ENCODE measurements at regions not wholly inside any gene's neighbourhood (a gene's known extent, or its start where the extent isn't known, plus 50 kb on each side); places are given as distances from the start of the nearest gene placed in this dataset.

GRCh38 chr22:48205790-48206189, 1443.3 kb downstream of the TBC1D22A start:
- TF ChIP-seq CTCF (IDR thresholded peaks at IDR 0.05) = no peak
- no peak for DNase-seq
- H3K27ac Mint-ChIP-seq = no peak overlapping the region
- peaks cover 17% of the 10 kb centered on the region; the same call in 1 of the 2 replicates for H3K36me3 Mint-ChIP-seq (ENCODE audit: low read depth)
- H3K9me3 Mint-ChIP-seq = peaks cover 61% of the 10 kb centered on the region
- no peaks in the 10 kb centered on the region for H3K27me3 Mint-ChIP-seq (ENCODE audit: insufficient read depth)
- no peak overlapping the region for H3K4me3 Mint-ChIP-seq
- H3K4me1 Mint-ChIP-seq (ENCODE audit: low read depth) = no peaks in the 10 kb centered on the region

DNA sequence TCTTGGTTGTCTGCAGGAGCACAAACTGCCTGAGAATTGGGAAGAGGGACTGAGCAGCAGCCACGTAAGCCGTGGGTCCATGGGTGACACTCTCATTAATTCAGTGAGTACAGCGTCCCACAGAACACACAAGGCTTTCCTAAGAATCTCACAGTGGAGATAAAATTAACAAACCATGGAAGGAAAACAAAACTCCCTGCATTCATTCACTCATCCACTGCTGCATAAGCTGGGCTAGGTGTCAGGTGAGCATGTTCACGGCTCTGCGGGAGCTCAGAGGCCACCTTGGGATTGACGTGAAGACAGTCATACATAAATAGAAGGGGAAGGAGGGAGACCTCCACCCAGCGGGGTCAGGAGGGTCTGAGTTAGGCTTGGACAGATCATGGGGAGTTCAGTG, 1442.7 kb downstream of the TBC1D22A start:
- no peak overlapping the region for H3K27ac Mint-ChIP-seq
- no peak for DNase-seq
- H3K36me3 Mint-ChIP-seq (ENCODE audit: low read depth) = peaks cover 11% of the 10 kb centered on the region; the same call in 1 of the 2 replicates
- no peak overlapping the region for H3K4me3 Mint-ChIP-seq
- no peaks in the 10 kb centered on the region for H3K27me3 Mint-ChIP-seq (ENCODE audit: insufficient read depth)
- peaks cover 55% of the 10 kb centered on the region for H3K9me3 Mint-ChIP-seq
- no peaks in the 10 kb centered on the region for H3K4me1 Mint-ChIP-seq (ENCODE audit: low read depth)
- no peak for TF ChIP-seq CTCF (IDR thresholded peaks at IDR 0.05)

DNA sequence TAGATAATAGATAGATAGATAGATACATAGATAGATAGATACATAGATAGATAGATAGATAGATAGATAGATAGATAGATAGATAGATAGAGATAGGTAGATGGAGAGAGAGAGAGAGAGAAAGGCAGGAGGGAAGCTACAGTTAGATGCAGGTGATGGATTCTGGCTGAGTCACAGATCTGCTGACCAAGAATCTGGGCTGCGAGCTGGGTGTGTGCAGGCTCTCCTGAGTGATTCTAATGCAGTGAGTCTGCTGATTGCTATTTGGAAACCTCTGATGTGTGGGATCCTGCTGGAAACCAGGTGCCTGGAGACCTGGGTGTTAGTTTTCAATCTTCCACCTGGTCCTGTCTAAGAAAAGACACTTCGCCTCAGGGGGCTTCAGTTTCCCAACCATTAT, 1441.8 kb downstream of the TBC1D22A start:
- Mint-ChIP-seq H3K9me3 (peaks cover 47% of the 10 kb centered on the region), H3K27ac (no peak overlapping the region), H3K4me1 (ENCODE audit: low read depth) (no peaks in the 10 kb centered on the region), H3K36me3 (ENCODE audit: low read depth) (peaks cover 11% of the 10 kb centered on the region; the same call in 1 of the 2 replicates), H3K4me3 (no peak overlapping the region), H3K27me3 (ENCODE audit: insufficient read depth) (no peaks in the 10 kb centered on the region)
- TF ChIP-seq CTCF (IDR thresholded peaks at IDR 0.05) = no peak
- no peak for DNase-seq

GRCh38 chr22:48199667-48200066, 1437.2 kb downstream of the TBC1D22A start:
- Mint-ChIP-seq H3K4me1 (ENCODE audit: low read depth) (no peaks in the 10 kb centered on the region), H3K9me3 (peaks cover 53% of the 10 kb centered on the region), H3K27ac (no peak overlapping the region), H3K4me3 (no peak overlapping the region), H3K27me3 (ENCODE audit: insufficient read depth) (no peaks in the 10 kb centered on the region), H3K36me3 (ENCODE audit: low read depth) (peaks cover 5% of the 10 kb centered on the region)
- no peak for TF ChIP-seq CTCF (IDR thresholded peaks at IDR 0.05)
- DNase-seq = no peak

DNA sequence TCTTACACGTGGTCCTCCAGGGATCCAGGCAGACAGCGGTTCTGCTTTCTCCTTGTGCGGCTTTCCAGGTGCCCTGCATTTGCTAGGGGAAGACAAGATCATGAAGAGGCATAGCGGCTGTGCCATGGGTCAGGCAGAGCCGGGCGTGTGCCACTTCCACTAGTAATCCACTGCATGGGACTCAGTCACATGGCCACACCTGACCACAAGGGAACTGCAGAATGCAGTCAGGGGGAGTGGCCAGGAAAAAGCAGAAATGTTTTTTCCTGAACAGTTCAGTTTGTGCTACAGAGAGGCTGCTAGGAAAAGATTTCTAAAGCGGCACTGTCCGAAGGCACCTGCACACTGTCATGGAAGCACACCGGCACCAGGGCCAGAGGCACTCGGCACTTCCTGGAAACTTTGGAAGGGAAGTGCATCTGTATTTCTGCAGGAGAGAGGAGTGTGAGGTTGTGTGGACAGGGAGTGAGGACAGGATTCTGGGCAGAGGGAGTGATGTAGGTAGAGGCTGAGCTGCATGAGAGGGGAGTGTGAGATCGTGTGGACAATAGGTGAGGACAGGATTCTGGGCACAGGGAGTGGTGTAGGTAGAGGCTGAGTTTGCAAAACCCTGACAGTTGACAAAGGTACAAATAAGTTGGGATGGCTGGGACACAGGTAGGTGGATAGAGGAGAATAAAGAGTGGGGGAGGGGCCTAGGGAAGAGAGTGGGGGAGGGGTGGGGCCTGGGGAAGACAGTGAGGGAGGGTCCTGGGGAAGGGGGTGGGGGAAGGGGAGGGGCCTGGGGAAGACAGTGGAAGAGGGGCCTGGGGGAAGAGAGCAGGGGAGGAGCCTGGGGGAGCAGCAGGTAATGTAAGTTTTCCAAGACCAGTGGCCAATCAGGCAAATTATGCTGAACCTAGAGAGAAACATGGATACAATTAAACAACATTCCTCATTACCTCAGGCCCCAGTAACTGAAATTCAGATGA, 1436.3 kb downstream of the TBC1D22A start:
- Mint-ChIP-seq H3K27me3 (ENCODE audit: insufficient read depth) (no peaks in the 10 kb centered on the region), H3K36me3 (ENCODE audit: low read depth) (peaks cover 5% of the 10 kb centered on the region), H3K27ac (no peak overlapping the region), H3K4me3 (no peak overlapping the region), H3K4me1 (ENCODE audit: low read depth) (no peaks in the 10 kb centered on the region), H3K9me3 (peaks cover 48% of the 10 kb centered on the region)
- TF ChIP-seq CTCF (IDR thresholded peaks at IDR 0.05) = no peak
- DNase-seq = no peak
